ENCODE measurements at regions not wholly inside any gene's neighbourhood (a gene's known extent, or its start where the extent isn't known, plus 50 kb on each side); places are given as distances from the start of the nearest gene placed in this dataset.
"Not testable (repeated sequence)": the region's sequence is repeated elsewhere in the genome, so short reads cannot be mapped to it uniquely, and the experiment has no call there.

GRCh38 chrX:96591421-96591820 is 93.2 kb upstream of the DIAPH2 start:
- Mint-ChIP-seq H3K36me3 (ENCODE audit: low read depth) (no peaks in the 10 kb centered on the region), H3K9me3 (no peaks in the 10 kb centered on the region), H3K4me1 (ENCODE audit: low read depth) (no peaks in the 10 kb centered on the region), H3K27me3 (no peaks in the 10 kb centered on the region), H3K27ac (no peak overlapping the region), H3K4me3 (no peak overlapping the region)
- DNase-seq (no peak), ATAC-seq (no peak)
- ChIA-PET POLR2A (no interaction called here), CTCF (no interaction called here)
- no peak for TF ChIP-seq CTCF (IDR thresholded peaks at IDR 0.05)
- intact Hi-C loops (cut with micrococcal nuclease), result no loop called here

GRCh38 chrX:96597847-96598246 is 86.8 kb upstream of the DIAPH2 start:
- POLR2A ChIA-PET; CTCF ChIA-PET; ATAC-seq; H3K36me3 Mint-ChIP-seq (ENCODE audit: low read depth); H3K27me3 Mint-ChIP-seq; H3K27ac Mint-ChIP-seq; H3K4me1 Mint-ChIP-seq (ENCODE audit: low read depth); DNase-seq; H3K4me3 Mint-ChIP-seq; H3K9me3 Mint-ChIP-seq; intact Hi-C loops (cut with micrococcal nuclease): not testable (repeated sequence)

GRCh38 chrX:96611619-96612362 is 72.9 kb upstream of the DIAPH2 start:
- Mint-ChIP-seq H3K4me1 (ENCODE audit: low read depth) (no peaks in the 10 kb centered on the region), H3K27me3 (no peaks in the 10 kb centered on the region), H3K36me3 (ENCODE audit: low read depth) (no peaks in the 10 kb centered on the region), H3K4me3 (no peak overlapping the region), H3K27ac (no peak overlapping the region), H3K9me3 (no peaks in the 10 kb centered on the region)
- ChIA-PET POLR2A (no interaction called here), CTCF (no interaction called here)
- intact Hi-C loops (cut with micrococcal nuclease), result no loop called here
- ATAC-seq (no peak), DNase-seq (no peak)
- no peak for TF ChIP-seq CTCF (IDR thresholded peaks at IDR 0.05)

- H3K27me3 Mint-ChIP-seq, result no peaks in the 10 kb centered on the region
These were observed 69.2 kb upstream of the DIAPH2 start for GRCh38 chrX:96615448-96615847.

GRCh38 chrX:96619588-96619987 is 65.1 kb upstream of the DIAPH2 start:
- no peaks in the 10 kb centered on the region for H3K36me3 Mint-ChIP-seq (ENCODE audit: low read depth)
- CTCF ChIA-PET, result no interaction called here
- H3K27ac Mint-ChIP-seq, result no peak overlapping the region
- peaks cover 4% of the 10 kb centered on the region for H3K9me3 Mint-ChIP-seq
- no peak for TF ChIP-seq CTCF (IDR thresholded peaks at IDR 0.05)
- DNase-seq (no peak), ATAC-seq (no peak)
- no peaks in the 10 kb centered on the region for H3K4me1 Mint-ChIP-seq (ENCODE audit: low read depth)
- intact Hi-C loops (cut with micrococcal nuclease), result no loop called here
- H3K4me3 Mint-ChIP-seq, result no peak overlapping the region
- POLR2A ChIA-PET, result no interaction called here
- H3K27me3 Mint-ChIP-seq, result no peaks in the 10 kb centered on the region

More at GRCh38 chrX:96615448-96615847, 69.2 kb upstream of the DIAPH2 start:
- intact Hi-C loops (cut with micrococcal nuclease), result no loop called here
- Mint-ChIP-seq H3K4me3 (no peak overlapping the region), H3K27ac (no peak overlapping the region), H3K9me3 (peaks cover 4% of the 10 kb centered on the region), H3K36me3 (ENCODE audit: low read depth) (no peaks in the 10 kb centered on the region), H3K4me1 (ENCODE audit: low read depth) (no peaks in the 10 kb centered on the region)
- POLR2A ChIA-PET, result no interaction called here
- no peak for TF ChIP-seq CTCF (IDR thresholded peaks at IDR 0.05)
- ATAC-seq (no peak), DNase-seq (no peak)
- CTCF ChIA-PET, result no interaction called here

All from activated CD8-positive, alpha-beta T cell treated with anti-CD3 and anti-CD28 coated beads for 36 hours (primary cell).